ENCODE measurements at regions not wholly inside any gene's neighbourhood (a gene's known extent, or its start where the extent isn't known, plus 50 kb on each side); places are given as distances from the start of the nearest gene placed in this dataset.
"Not testable (repeated sequence)": the region's sequence is repeated elsewhere in the genome, so short reads cannot be mapped to it uniquely, and the experiment has no call there.

- no peaks in the 10 kb centered on the region for H4K20me1 ChIP-seq (ENCODE audit: control insufficient read depth, insufficient read depth, low read length, poor library complexity, severe bottlenecking)
- H3K27me3 ChIP-seq (replicated peaks in 1 of 4; ENCODE audit: control extremely low read depth in 1 of 4, control insufficient read depth in 3 of 4, insufficient read depth in 4 of 4, low read length in 3 of 4): no peaks in the 10 kb centered on the region
- no peak overlapping the region for H3K27ac ChIP-seq (ENCODE audit: low read length in 2 of 2)
- no CpG with 5 or more reads among the region's 3 CpGs for WGBS (ENCODE audit: insufficient coverage)
- DNase-seq: no peak
- no peak overlapping the region for H3K4me3 ChIP-seq (ENCODE audit: control extremely low read depth in 1 of 5, extremely low read depth in 1 of 5, insufficient read depth in 1 of 5, low read depth in 2 of 5, low read length in 4 of 5)
- peaks cover 0 to 1% (median 0%) of the 10 kb centered on the region in 3 donors for H3K9me3 ChIP-seq (ENCODE audit: control extremely low read depth in 1 of 3, control insufficient read depth in 2 of 3, insufficient read depth in 1 of 3, low read length in 2 of 3)
- intact Hi-C loops (cut with micrococcal nuclease): no loop called here
- no peaks in the 10 kb centered on the region for H3K79me2 ChIP-seq (ENCODE audit: control insufficient read depth, insufficient read depth, low read length)
- POLR2A ChIA-PET: no interaction called here
- TF ChIP-seq EZH2 (IDR thresholded peaks at IDR 0.05; ENCODE audit: borderline replicate concordance, insufficient read depth, low read depth, low read length, poor library complexity, severe bottlenecking): no peak
- TF ChIP-seq, protein P1, sequence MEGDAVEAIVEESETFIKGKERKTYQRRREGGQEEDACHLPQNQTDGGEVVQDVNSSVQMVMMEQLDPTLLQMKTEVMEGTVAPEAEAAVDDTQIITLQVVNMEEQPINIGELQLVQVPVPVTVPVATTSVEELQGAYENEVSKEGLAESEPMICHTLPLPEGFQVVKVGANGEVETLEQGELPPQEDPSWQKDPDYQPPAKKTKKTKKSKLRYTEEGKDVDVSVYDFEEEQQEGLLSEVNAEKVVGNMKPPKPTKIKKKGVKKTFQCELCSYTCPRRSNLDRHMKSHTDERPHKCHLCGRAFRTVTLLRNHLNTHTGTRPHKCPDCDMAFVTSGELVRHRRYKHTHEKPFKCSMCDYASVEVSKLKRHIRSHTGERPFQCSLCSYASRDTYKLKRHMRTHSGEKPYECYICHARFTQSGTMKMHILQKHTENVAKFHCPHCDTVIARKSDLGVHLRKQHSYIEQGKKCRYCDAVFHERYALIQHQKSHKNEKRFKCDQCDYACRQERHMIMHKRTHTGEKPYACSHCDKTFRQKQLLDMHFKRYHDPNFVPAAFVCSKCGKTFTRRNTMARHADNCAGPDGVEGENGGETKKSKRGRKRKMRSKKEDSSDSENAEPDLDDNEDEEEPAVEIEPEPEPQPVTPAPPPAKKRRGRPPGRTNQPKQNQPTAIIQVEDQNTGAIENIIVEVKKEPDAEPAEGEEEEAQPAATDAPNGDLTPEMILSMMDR (IDR thresholded peaks at IDR 0.05): no peak
- H3K9ac ChIP-seq (ENCODE audit: low read length): no peak overlapping the region
- Mint-ChIP-seq H3K4me3 (no peak overlapping the region), H3K27me3 (no peaks in the 10 kb centered on the region), H3K4me1 (no peaks in the 10 kb centered on the region), H3K9me3 (ENCODE audit: insufficient read depth) (peaks cover 2% of the 10 kb centered on the region), H3K27ac (no peak overlapping the region)
- no peak overlapping the region for H2AFZ ChIP-seq (ENCODE audit: insufficient read depth, low read depth, low read length, poor library complexity, severe bottlenecking)
- ATAC-seq (ENCODE audit: low read depth): no peak
- H3K4me2 ChIP-seq (replicated peaks; ENCODE audit: low read depth, low read length, poor library complexity, severe bottlenecking): no peak overlapping the region
- H3K36me3 ChIP-seq (replicated peaks in 1 of 2; ENCODE audit: control extremely low read depth in 1 of 2, control insufficient read depth in 1 of 2, extremely low read depth in 1 of 2, insufficient read depth in 2 of 2, low read length in 1 of 2): no peaks in the 10 kb centered on the region
- no peaks in the 10 kb centered on the region for H3K4me1 ChIP-seq (ENCODE audit: control insufficient read depth in 2 of 2, insufficient read depth in 2 of 2, low read length in 2 of 2)
- CTCF ChIA-PET: no interaction called here
Observed at GRCh38 chr4:170794525-170794924, 704.8 kb upstream of the AADAT start.

- H3K27me3 Mint-ChIP-seq; H3K9ac ChIP-seq (ENCODE audit: low read length); CTCF ChIA-PET; H2AFZ ChIP-seq (ENCODE audit: insufficient read depth, low read depth, low read length, poor library complexity, severe bottlenecking); H3K4me2 ChIP-seq (replicated peaks; ENCODE audit: low read depth, low read length, poor library complexity, severe bottlenecking); H3K27ac ChIP-seq (ENCODE audit: low read length in 2 of 2); H4K20me1 ChIP-seq (ENCODE audit: control insufficient read depth, insufficient read depth, low read length, poor library complexity, severe bottlenecking); intact Hi-C loops (cut with micrococcal nuclease); DNase-seq; H3K36me3 ChIP-seq (replicated peaks in 1 of 2; ENCODE audit: control extremely low read depth in 1 of 2, control insufficient read depth in 1 of 2, extremely low read depth in 1 of 2, insufficient read depth in 2 of 2, low read length in 1 of 2); H3K9me3 ChIP-seq (ENCODE audit: control extremely low read depth in 1 of 3, control insufficient read depth in 2 of 3, insufficient read depth in 1 of 3, low read length in 2 of 3); H3K4me1 ChIP-seq (ENCODE audit: control insufficient read depth in 2 of 2, insufficient read depth in 2 of 2, low read length in 2 of 2); H3K79me2 ChIP-seq (ENCODE audit: control insufficient read depth, insufficient read depth, low read length); H3K4me3 Mint-ChIP-seq; POLR2A ChIA-PET; H3K27me3 ChIP-seq (replicated peaks in 1 of 4; ENCODE audit: control extremely low read depth in 1 of 4, control insufficient read depth in 3 of 4, insufficient read depth in 4 of 4, low read length in 3 of 4); H3K4me1 Mint-ChIP-seq; H3K4me3 ChIP-seq (ENCODE audit: control extremely low read depth in 1 of 5, extremely low read depth in 1 of 5, insufficient read depth in 1 of 5, low read depth in 2 of 5, low read length in 4 of 5); H3K9me3 Mint-ChIP-seq (ENCODE audit: insufficient read depth); ATAC-seq (ENCODE audit: low read depth); H3K27ac Mint-ChIP-seq: not testable (repeated sequence)
- 95% methylated on average over 13 of the region's 28 CpGs for WGBS (ENCODE audit: insufficient coverage)
Observed at GRCh38 chr4:170788540-170789051, 698.8 kb upstream of the AADAT start.
